ENCODE measurements at regions not wholly inside any gene's neighbourhood (a gene's known extent, or its start where the extent isn't known, plus 50 kb on each side); places are given as distances from the start of the nearest gene placed in this dataset.
A peak's percentile ranks its signal among the peaks of the same experiment; 100 is the strongest.
"Not testable (repeated sequence)": the region's sequence is repeated elsewhere in the genome, so short reads cannot be mapped to it uniquely, and the experiment has no call there.

DNA sequence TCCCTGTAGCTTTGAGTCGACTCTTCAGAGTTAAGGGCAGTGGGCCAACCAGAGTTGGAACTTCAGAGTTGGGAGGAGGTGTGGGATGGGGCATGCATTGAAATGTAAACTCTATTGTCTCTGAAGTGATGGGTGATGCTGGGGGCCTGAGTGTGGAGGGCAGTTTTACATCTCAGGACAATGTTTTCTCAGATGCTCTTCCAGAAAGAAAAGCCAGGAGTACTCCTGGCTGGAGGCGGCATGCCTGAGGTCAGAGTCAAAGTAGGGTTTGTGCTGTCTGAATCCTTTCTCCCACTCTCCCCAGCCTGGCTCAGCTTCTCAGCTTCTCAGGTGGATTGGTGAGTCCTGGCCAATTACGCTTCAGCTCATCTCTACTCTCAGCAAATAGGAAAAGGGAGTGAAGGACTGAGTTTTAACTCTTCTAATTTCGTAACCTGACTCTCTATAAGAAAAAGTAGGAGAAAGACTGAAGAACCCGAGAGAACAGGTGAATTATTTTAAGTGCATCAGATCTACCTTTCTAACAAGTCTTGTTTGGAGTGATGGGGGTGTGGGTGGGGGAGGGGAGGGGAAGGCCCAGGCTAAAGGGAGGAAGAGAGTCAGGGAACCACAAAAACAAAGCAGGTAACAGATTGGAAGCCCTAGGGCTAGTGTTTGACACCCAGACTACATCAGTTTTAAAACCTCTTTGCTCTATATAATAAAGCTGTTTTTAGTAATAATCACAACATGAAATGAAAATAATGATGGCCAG lies 107.5 kb upstream of the PELI1 start:
- no peak for DNase-seq

DNA sequence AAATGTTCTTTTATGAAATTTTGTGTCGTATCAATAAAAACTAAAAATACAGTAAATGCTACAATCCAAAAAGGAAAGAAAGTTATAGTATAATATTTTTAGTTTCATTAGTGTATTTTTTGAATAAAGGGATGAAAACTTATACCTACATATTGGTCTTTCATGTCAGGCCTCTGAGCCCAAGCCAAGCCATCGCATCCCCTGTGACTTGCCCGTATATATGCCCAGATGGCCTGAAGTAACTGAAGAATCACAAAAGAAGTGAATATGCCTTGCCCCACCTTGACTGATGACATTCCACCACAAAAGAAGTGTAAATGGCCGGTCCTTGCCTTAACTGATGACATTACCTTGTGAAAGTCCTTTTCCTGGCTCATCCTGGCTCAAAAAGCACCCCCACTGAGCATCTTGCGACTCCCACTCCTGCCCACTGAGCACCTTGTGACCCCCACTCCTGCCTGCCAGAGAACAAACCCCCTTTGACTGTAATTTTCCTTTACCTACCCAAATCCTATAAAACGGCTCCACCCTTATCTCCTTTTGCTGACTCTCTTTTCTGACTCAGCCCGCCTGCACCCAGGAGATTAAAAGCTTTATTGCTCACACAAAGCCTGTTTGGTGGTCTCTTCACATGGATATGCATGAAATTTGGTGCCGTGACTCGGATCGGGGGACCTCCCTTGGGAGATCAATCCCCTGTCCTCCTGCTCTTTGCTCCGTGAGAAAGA lies 108.2 kb upstream of the PELI1 start:
- not testable (repeated sequence) for DNase-seq

DNA sequence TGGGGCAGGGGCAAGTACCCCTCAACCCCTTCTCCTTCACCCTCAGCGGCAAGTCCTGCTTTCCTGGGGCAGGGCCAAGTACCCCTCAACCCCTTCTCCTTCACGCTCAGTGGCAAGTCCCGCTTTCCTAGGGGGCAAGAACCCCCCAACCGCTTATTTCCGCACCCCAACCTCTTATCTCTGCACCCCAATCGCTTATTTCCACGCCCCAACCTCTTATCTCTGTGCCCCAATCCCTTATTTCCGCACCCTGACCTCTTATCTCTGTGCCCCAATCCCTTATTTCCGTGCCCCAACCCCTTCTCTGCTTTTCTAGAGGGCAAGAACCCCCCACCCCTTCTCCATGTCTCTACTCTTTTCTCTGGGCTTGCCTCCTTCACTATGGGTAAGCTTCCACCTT lies 109.2 kb upstream of the PELI1 start:
- DNase-seq, result not testable (repeated sequence)

DNA sequence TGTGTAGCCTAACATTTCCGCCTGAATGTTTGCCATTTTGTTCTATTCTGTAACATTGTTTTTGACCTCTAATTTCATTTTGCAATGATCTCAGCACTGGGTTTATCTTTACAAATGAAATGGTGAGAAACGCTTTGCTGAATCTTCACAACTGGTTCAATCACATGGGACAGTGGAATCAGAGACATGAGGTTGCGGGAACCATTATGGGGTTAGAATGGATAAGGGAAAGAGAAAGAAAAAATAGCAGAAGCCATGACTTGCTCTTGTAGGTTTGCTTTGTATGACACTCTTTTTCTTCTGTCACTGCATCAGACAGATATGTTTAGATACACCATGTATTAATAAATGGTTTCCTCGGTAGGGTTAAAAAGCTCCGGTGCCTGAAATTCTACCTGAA lies 114.3 kb upstream of the PELI1 start:
- no peak for DNase-seq

DNA sequence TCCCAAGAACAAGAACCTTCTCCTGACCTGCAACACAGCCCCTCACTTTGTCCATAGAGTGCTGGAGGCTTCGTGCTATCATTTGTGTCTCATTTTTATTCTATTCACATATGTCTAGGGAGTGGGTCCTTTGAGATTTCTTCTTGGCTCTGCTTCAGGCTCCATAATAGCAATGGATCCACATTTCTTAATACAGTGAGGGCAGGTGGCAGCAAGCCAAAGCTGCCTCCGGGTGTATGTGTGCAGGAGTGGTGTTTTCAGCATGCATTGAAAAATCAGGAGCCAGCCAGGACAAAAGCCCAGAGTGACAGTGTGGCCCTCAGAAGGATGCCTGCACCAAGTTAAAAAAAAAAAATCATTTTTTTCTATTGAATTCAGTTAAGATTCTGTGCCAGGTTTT lies 115.1 kb upstream of the PELI1 start:
- peak; percentile 77 for DNase-seq

DNA sequence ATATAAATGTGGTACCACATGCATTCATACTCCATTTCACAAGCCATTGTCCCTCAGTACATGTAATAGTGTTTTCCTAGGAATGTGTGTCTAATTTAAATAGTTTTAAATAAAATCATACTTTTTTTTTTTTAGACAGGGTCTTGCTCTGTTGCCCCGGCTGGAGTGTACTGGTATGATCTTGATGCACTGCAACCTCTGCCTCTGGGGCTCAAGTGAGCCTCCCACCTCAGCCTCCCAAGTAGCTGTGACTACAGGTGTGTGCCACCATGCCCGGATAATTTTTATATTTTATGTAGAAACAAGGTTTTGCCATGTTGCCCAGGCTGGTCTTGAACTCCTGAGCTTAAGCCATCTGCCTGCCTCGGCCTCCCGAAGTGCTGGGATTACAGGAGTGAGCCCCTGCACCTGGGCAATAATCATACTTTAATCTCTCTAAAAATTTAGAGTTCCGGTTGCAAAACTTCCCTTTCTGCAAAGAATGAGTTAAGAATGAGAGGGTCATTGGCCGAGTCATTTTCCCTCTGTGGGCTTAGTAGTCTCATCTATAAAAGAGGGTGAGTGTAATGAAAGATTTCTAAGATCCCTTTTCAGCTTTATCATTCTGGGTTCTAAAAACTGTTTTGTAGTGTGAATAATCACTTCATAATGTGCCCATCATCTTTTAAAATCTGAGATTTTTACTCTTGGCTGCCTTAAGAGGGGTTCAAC lies 116.0 kb upstream of the PELI1 start:
- DNase-seq, result no peak

DNA sequence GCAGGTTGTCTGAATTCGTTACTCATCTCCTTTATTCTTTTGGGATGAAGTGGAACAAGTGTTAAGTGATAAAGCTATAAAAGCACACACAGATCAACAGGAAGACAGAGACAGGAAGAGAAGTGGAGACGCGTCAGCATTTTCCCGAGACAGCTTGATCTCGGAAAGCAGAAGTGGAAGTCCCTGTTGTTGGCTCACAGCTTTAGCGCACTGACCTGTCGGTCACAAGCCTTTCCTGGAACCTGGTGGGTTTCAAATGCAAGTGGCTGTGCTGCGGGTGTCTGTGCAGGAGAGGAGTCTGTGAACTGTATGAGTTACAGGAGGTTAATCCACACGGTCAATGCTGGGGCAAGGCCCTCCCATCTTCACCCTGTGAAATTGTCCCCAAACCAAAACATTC lies 116.6 kb upstream of the PELI1 start:
- no peak for DNase-seq

DNA sequence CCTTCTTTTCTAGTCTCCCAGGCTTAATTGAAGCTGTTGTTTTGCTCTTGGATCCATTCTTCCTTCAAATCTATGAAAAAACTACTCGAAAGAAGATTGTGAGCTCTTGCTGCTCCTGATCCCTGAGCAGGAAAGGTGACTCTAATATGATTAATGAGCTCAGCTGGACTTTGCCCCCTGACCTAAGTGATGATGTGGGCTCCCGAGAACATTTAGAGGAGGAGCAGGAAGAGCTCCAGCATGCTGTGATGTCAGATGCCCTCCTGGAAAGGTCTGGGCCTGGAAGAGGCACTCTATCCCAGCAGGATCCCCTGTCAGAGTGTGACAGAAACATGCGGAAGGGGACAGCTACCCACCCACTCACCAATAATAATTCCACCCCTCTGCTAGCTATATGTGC lies 117.9 kb upstream of the PELI1 start:
- no peak for DNase-seq

DNA sequence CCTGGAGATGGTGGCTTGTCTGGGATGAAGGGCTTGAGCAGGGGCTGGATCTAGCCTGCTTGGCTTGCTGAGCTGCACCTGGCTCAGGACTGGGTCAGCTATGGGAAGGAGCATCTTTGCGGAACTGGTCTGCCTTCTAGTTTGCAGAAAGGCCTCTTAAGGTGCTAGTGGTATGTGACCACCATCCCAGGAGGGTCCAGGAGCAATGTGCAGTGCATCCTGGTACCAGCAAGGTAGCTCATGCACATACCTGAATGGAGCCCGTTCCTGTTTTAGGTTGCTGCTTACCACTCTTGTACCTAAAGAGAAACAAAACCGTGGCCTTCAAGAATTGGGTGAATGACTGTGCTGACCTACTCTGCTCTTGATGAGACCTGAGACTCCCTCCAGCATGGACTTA lies 118.6 kb upstream of the PELI1 start:
- DNase-seq, result no peak

DNA sequence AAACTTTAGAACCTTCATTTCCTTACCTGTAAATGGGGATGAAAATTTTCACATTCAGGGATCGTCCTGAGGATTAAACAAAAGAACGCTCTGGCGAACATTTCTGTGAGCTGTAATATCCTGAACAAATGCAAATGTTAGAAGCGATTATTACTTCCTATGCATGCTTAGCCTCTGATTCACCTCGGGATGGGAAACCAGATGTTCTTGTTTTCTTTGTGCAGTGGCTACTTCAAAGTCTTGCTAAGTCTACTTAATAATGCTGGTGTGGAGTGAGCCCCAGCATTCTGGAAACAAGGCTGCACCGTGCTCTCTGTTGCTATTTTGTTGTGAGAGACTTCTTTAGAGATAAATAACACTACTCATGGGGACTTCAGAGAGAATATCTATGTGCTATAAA lies 119.1 kb upstream of the PELI1 start:
- peak; percentile 77 for DNase-seq

DNA sequence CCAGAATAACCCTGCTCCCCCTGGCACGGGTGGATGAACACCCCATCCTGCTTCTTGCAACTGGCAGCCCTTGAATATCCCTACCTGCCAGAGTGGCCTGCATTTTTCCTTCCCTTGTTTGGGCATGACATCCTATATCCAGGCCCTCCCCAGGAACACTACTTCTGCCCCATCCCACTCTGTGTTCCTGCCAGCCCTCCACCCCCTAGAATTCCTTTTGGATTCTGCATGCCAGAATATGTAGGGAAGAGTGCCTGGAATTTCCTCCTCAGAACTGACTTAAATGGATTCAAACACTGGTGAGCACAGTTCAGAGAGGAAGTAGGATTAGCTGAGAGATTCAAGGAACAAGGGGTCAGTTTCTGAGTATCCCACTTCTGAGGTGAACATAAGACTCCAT lies 123.5 kb upstream of the PELI1 start:
- peak; percentile 87 for DNase-seq

DNA sequence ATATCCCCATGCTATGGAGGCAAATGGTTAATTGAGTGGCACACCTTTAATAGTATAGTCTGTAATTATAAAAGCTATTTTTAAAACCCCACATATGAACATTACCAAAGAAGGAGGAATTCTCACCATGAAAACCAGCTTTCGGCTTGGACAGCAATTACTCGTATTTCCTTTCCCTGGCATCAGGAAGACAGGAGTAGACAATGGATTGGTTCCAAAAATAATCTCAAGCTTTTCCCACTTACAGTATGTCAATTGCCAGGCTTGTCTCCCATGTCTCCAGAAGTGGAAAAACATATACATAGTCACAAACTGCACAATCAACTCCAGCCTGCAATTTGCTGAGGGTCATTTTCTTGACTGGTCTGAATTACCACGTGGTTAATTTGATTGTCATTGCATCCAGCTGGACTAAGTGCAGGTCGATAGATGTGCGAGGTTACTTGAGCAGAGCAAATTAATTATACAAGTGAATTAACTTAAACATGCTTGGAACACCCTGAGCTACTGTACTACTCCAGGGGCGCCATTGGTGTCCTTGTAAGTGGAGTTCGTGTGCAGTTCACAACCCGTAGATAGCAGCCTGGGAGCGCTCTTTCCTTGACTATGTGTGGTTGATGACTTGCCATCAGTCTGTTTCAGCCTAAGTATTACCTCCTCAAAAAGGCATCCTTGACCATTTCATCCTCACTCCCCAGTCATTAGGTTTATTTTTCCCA lies 124.3 kb upstream of the PELI1 start:
- DNase-seq, result peak; percentile 66

DNA sequence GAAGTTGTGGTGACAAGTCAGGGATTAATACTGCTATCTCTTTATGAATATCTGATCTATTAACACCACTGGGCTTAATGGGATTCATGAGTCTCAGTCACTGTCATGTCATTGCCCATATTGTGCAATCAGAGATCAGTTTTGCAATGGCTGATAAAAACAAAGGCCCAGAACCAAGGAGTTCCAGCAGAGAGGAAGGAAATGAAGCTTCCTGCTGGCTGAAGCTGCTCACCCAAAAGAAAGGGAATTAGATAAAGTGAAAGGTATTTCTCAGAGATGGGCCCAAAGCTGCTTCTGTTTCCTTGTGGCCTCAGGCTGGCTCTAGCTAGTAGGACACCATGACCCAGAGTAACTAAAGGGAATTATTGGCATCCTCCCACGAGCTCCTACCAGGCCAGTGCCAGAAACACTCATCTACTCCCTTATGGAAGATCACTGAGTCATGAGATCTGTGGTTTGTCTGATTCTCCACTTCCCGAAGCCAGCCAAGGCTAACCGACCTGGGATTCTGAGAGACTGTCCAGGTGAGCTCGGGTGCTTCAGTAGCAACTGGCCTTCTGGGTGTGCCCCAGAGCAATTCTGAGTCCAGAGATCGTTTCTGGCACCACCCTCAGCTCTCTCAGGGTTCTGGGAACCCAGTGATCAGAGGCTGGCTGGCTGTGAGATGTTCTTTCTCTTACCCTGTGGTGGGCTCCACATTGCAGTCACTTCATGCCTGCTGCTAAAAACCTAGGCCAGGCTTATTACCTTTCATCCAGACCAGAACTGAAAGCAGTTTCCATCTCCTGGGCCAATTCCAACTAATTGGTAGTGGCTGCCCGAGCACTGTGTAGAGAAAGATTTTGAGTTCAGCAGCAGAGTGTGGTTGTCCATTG lies 129.5 kb upstream of the PELI1 start:
- DNase-seq, result peak; percentile 88

DNA sequence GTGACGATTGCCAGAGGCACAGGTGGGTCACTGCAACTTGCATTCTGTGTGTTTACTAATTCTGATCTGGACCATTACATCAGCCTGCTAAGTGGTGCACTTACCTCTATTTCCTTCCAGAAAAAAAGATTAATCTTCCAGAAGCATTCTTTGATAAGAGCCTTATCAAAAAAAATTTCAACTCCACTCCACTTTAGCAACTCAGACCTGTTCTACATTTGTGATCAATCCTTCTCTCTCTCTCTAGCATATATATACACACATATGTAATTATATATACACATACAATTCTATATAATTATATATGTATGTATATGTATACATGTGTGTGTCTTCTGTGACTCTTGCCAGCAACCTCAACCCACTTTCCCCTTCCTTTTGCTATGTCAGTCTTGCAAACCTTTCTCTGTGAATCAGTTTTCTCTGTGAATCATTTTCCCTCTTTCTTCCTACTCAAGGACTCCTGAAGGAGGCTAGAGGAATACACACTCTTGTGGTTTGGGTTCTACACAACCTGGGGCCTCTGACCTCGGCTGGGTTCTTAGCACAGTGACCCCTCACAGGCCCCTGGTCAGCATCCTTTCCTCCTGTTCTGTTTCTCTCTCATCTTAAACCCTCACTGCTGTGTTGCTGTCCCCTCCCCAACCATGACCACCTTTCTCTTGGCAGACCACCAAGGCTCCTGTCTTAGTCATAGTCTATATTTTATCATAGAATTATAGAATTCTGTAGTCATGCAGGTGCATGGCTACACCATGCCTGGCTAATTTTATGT lies 130.4 kb upstream of the PELI1 start:
- DNase-seq, result no peak

DNA sequence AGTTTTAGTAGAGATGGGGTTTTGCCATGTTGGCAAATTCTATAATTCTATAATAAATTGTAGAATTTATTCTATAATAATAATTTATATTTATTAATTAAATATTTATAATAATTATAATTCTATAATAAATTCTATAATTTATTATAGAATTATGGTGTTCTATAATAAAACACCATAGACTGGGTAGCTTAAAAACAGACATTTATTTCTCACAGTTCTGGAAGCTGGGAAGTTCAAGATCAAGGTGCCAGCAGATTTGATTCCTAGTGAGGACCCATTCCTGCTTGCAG lies 130.9 kb upstream of the PELI1 start:
- no peak for DNase-seq

DNA sequence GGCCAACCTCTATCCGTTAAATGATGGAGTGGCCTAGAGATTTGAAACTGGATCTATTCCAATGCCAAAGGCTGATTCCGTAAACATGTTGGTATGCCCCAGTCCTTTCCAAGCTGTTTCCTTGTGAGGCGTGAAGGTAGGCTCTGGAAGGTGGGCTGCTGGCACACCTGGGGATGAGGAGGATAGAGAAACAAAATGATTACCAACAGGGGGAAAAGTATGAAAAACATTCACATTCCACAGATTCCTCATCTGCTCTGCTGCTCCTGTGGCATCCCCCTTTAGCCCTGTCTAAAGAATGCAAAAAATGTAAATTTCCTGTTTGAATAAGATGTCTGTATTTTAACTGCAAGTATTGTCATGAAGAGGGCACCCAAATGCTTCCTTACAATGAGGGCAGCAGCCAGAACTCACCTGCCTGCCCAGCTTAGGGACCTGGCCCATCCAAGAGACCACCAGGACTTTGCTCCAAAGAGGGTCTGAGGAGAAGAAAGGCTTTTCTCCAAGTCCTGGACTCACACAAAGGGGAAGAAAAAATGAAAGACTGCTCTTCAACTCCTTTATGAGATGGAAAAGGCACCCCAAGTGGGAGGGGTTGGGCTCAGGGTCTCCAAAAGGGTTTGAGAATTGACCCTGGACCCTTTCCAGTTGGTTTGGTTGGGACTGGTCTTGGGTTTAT lies 132.3 kb upstream of the PELI1 start:
- peak; percentile 67 for DNase-seq

DNA sequence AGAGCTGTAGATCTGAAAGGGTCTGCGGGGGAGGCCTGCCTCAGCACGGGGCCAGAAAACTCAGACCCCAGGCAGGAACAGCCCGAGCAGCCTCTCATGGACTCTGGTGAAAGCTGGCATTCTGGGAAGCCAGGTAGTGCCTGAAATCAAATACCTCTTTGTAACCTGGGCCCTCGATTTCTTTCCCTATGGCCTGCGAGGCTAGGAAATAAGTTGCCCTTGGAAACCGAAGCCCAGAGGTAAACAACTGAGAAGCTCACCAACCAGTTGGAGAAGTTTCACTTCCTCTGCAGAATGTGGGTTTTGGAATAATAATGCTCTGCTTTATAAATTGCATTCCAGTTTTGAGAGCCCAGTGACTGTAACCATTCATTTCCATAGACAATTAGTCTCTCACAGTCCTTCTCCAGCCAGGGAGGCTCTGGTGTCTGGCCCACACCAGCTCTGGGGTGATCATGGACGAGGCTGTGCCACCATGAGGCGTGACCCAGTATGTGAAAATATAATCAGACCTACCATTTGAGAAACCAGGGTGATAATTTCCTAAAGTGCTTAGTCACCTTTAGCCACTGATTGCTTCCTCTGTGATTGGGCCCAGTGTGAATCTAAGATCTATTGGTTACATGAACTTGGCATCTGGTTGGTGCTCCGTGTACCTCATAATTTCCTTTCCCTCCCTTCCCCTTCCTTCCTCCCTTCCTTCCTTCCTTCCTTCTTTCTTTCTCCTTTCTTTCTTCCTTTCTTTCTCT lies 133.1 kb upstream of the PELI1 start:
- peak; percentile 22 for DNase-seq

DNA sequence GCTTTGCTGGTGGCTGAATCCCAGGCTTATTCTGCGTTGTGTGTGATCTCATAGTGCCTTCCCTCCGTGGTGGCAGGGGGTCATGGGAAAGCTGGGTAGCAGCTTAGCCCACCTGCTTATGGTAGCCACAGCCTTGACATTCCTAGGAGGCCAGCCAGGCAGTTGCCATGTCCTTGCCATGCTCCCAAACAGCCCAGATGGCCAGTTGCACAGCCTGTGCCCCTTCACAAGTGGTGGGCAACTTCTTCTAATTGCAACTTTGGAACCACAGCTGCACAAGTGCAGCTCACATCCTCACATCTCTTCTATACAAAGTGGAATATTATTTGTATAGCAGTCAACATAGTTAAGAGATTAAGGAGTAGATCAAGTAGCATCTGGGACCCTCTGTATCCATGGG lies 136.6 kb upstream of the PELI1 start:
- DNase-seq, result not testable (repeated sequence)

DNA sequence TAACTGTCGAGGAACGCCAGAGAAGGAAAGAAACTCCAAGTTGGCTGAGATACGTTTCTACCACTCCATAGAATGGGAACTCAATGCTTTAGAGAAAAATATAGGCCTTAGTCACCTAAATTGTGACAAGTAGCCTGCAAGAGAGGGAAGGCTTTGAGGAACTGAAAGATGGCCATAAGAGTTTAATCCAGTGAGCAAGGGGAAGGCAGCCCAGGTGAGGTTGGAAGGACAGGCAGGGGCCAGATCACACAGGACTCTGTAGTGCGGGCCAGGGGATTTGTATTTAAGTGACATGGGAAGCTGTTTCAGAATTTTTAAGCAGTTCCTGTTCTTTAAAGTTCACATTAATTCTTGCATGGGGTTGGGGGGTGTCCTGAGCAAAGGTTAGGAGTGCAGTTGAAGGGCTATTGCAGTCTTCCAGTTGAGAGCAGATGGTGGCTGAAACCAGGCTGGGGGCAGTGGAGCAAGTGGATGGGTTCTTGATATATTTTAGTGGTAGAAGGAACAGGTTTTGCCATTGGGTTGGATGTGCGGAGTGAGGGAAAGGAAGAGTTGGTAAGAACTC lies 138.9 kb upstream of the PELI1 start:
- DNase-seq, result no peak
